Breast epithelium (tissue), 4 donors: ENCODE measurements at regions not wholly inside any gene's neighbourhood (a gene's known extent, or its start where the extent isn't known, plus 50 kb on each side); places are given as distances from the start of the nearest gene placed in this dataset.

Source experiments
- DNase-seq, 2 donors: peaks; one replicate each; pipeline ENCODE4 v3.0.0-alpha.2; 2019; ENCODE audit warnings: low spot score in 2 of 2
- H3K27ac ChIP-seq, 2 donors: fragments of 200-600 bp; sonication (generic) in 1 of 2; one replicate each; pipeline ENCODE4 v1.5.1; 2016 to 2019; ENCODE audit warnings: mild to moderate bottlenecking in 1 of 2
- H3K27me3 ChIP-seq, 2 donors: fragments of 200-600 bp; sonication (generic) in 1 of 2; one replicate each; pipeline versions ENCODE4 v1.5.1 to v1.6.0; 2017 to 2019; ENCODE audit warnings: control low read depth in 1 of 2, mild to moderate bottlenecking in 1 of 2
- H3K36me3 ChIP-seq: fragments of 200-600 bp; one replicate; pipeline ENCODE4 v1.5.1; 2019
- H3K4me1 ChIP-seq, 2 donors: fragments of 200-600 bp; sonication (generic); one replicate each; pipeline ENCODE4 v1.5.1; 2016 to 2019; ENCODE audit warnings: control low read depth in 1 of 2
- H3K4me3 ChIP-seq, 3 donors: fragments of 200-600 bp; sonication (generic); 1 replicate in 2 of 3; 2 replicates in 1 of 3; pipeline ENCODE4 v1.5.1; 2016 to 2019; ENCODE audit warnings: mild to moderate bottlenecking in 3 of 3, moderate library complexity in 2 of 3
- H3K9me3 ChIP-seq, 2 donors: fragments of 200-600 bp; sonication (generic) in 1 of 2; one replicate each; pipeline ENCODE4 v1.5.1; 2016 to 2019; ENCODE audit warnings: control low read depth in 1 of 2
- CTCF ChIP-seq, 3 donors: fragments of 450-650 bp; IDR thresholded peaks; one replicate each; pipeline ENCODE4 v1.5.1; 2016 to 2017; ENCODE audit warnings: antibody characterized with exemption in 3 of 3, mild to moderate bottlenecking in 3 of 3, moderate library complexity in 3 of 3
- POLR2A ChIP-seq: fragments of 450-650 bp; IDR thresholded peaks from one replicate; pipeline ENCODE4 v1.6.1; 2016; ENCODE audit warnings: antibody characterized with exemption, mild to moderate bottlenecking, moderate library complexity
- POLR2AphosphoS5 ChIP-seq, 3 donors: sonication (generic); formaldehyde crosslinking; IDR thresholded peaks; one replicate each; pipeline ENCODE4 v1.6.1; 2017; ENCODE audit warnings: antibody characterized with exemption in 3 of 3
- intact Hi-C: fragments of 100-400 bp; cut with DNase I; formaldehyde crosslinking; loops from one replicate; pipeline ENCODE4 v1.15.1; 2023; ENCODE audit warnings: low total_unique reads

- H3K27me3 ChIP-seq: no peaks in the 10 kb centered on the region
Measured at GRCh38 chr10:89879121-89879520, 177.7 kb downstream of the KIF20B start.

GRCh38 chr10:89887406-89887805 is 186.0 kb downstream of the KIF20B start:
- no peak overlapping the region for H3K4me3 ChIP-seq
- intact Hi-C loops: no loop called here
- no peaks in the 10 kb centered on the region for H3K4me1 ChIP-seq
- no peaks in the 10 kb centered on the region for H3K36me3 ChIP-seq
- no peaks in the 10 kb centered on the region for H3K27me3 ChIP-seq
- H3K9me3 ChIP-seq: no peaks in the 10 kb centered on the region
- TF ChIP-seq POLR2A (no peak), POLR2AphosphoS5 (IDR thresholded peaks at IDR 0.05) (no peak), CTCF (IDR thresholded peaks at IDR 0.05) (no peak)
- no peak for DNase-seq
- H3K27ac ChIP-seq: peak overlapping the region; percentile 68 to 79

More at GRCh38 chr10:89879121-89879520, 177.7 kb downstream of the KIF20B start:
- no peaks in the 10 kb centered on the region for H3K9me3 ChIP-seq
- no peak overlapping the region for H3K4me3 ChIP-seq
- H3K36me3 ChIP-seq: no peaks in the 10 kb centered on the region
- H3K27ac ChIP-seq: no peak overlapping the region
- no peak for DNase-seq
- no peaks in the 10 kb centered on the region for H3K4me1 ChIP-seq
- intact Hi-C loops: no loop called here
- TF ChIP-seq POLR2A (no peak), POLR2AphosphoS5 (IDR thresholded peaks at IDR 0.05) (no peak), CTCF (IDR thresholded peaks at IDR 0.05) (no peak)

- Histone ChIP-seq H3K9me3 (no peaks in the 10 kb centered on the region), H3K27me3 (no peaks in the 10 kb centered on the region), H3K4me1 (no peaks in the 10 kb centered on the region), H3K36me3 (no peaks in the 10 kb centered on the region), H3K4me3 (no peak overlapping the region), H3K27ac (peak overlapping the region; percentile 68 to 79)
- TF ChIP-seq POLR2A (no peak), POLR2AphosphoS5 (IDR thresholded peaks at IDR 0.05) (no peak), CTCF (IDR thresholded peaks at IDR 0.05) (no peak)
- DNase-seq: peak in 1 of 2 donors; percentile 80
- intact Hi-C loops: no loop called here
Measured at GRCh38 chr10:89887830-89888229, 186.4 kb downstream of the KIF20B start.

GRCh38 chr10:89888321-89889070 is 187.1 kb downstream of the KIF20B start:
- Histone ChIP-seq H3K4me3 (no peak overlapping the region), H3K9me3 (no peaks in the 10 kb centered on the region), H3K27me3 (no peaks in the 10 kb centered on the region), H3K4me1 (no peaks in the 10 kb centered on the region), H3K27ac (peak overlapping the region; percentile 68 to 79), H3K36me3 (no peaks in the 10 kb centered on the region)
- no peak for TF ChIP-seq CTCF (IDR thresholded peaks at IDR 0.05)
- TF ChIP-seq POLR2AphosphoS5 (IDR thresholded peaks at IDR 0.05): no peak
- DNase-seq: no peak
- intact Hi-C loops: no loop called here

GRCh38 chr10:89889606-89890005 is 188.2 kb downstream of the KIF20B start:
- no peak overlapping the region for H3K27ac ChIP-seq

More at GRCh38 chr10:89889606-89890005, 188.2 kb downstream of the KIF20B start:
- Histone ChIP-seq H3K4me1 (no peaks in the 10 kb centered on the region), H3K27me3 (no peaks in the 10 kb centered on the region), H3K36me3 (no peaks in the 10 kb centered on the region), H3K4me3 (no peak overlapping the region), H3K9me3 (no peaks in the 10 kb centered on the region)
- intact Hi-C loops: no loop called here
- no peak for DNase-seq
- TF ChIP-seq POLR2AphosphoS5 (IDR thresholded peaks at IDR 0.05) (no peak), CTCF (IDR thresholded peaks at IDR 0.05) (no peak), POLR2A (no peak)
